WERI-Rb-1 (cell line): ENCODE measurements at regions not wholly inside any gene's neighbourhood (a gene's known extent, or its start where the extent isn't known, plus 50 kb on each side); places are given as distances from the start of the nearest gene placed in this dataset.

Source experiments
- DNase-seq: peaks from one replicate; pipeline ENCODE4 v3.0.0-alpha.2; 2020
- H3K27ac ChIP-seq: fragments of 250-450 bp; sonication (Bioruptor Pico); 2 replicates; pipeline ENCODE4 v1.5.1; 2020; ENCODE audit warnings: mild to moderate bottlenecking, moderate library complexity
- H3K27me3 ChIP-seq: fragments of 250-450 bp; sonication (Bioruptor Pico); 2 replicates; pipeline ENCODE4 v1.5.1; 2021; ENCODE audit warnings: mild to moderate bottlenecking, low read depth, moderate library complexity; ENCODE audit not compliant: insufficient read depth, severe bottlenecking
- H3K36me3 ChIP-seq: fragments of 250-450 bp; sonication (Bioruptor Pico); 2 replicates; pipeline ENCODE4 v1.5.1; 2020; ENCODE audit warnings: mild to moderate bottlenecking, moderate library complexity
- H3K4me3 ChIP-seq: 2 replicates; pipeline ENCODE4 v1.5.1; 2011; ENCODE audit warnings: low read depth, mild to moderate bottlenecking, control low read depth, low read length
- H3K9me3 ChIP-seq: fragments of 250-450 bp; sonication (Bioruptor Pico); 2 replicates; pipeline ENCODE4 v1.5.1; 2021; ENCODE audit warnings: mild to moderate bottlenecking, moderate library complexity; ENCODE audit not compliant: severe bottlenecking
- TF ChIP-seq, protein P1 (sequence below): IDR thresholded peaks from 2 replicates; pipeline ENCODE4 v1.5.1; 2011; ENCODE audit warnings: low read depth, mild to moderate bottlenecking, control low read depth, inconsistent platforms, low read length

DNA sequence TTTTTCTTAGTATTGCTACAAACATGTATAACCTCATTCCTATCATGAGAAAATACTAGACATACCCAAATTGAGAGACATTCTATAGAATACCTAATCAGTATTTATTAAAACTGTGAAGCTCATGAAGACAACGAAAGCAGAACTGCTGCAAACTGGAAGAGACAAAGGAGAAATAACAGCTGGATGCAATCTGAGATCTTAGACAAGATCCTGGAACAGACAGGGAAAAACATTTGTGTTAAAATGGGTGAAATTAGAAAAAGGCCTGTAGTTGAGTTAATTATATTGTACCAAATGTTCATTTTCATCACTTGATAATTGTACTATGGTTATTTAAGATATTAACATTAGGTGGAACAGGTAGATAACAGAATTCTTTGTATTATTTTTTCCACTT is 392.0 kb downstream of the PLPP3 start:
- Histone ChIP-seq H3K9me3 (no peaks in the 10 kb centered on the region), H3K4me3 (no peak overlapping the region), H3K27me3 (no peaks in the 10 kb centered on the region), H3K36me3 (no peaks in the 10 kb centered on the region), H3K27ac (no peak overlapping the region)
- no peak for DNase-seq
- TF ChIP-seq, protein P1, sequence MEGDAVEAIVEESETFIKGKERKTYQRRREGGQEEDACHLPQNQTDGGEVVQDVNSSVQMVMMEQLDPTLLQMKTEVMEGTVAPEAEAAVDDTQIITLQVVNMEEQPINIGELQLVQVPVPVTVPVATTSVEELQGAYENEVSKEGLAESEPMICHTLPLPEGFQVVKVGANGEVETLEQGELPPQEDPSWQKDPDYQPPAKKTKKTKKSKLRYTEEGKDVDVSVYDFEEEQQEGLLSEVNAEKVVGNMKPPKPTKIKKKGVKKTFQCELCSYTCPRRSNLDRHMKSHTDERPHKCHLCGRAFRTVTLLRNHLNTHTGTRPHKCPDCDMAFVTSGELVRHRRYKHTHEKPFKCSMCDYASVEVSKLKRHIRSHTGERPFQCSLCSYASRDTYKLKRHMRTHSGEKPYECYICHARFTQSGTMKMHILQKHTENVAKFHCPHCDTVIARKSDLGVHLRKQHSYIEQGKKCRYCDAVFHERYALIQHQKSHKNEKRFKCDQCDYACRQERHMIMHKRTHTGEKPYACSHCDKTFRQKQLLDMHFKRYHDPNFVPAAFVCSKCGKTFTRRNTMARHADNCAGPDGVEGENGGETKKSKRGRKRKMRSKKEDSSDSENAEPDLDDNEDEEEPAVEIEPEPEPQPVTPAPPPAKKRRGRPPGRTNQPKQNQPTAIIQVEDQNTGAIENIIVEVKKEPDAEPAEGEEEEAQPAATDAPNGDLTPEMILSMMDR = no peak

DNA sequence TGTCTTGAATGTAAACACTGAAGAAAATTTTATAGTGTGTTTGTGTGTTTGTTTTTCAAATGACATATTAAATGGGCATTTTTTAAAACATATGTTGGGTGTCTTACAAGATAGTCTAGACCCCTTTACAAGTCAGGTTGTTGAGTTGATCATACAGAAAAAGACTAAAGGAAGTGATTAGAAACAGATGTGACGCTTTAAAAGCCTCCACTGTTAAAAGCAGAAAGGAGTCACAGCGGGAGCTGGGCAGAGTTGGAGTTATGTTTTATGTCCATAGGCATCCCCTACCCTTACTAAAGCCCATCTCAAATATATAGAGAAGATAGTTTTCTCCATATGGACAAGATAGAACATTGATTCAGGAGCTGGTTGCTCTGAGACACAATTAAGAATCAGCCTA is 393.9 kb downstream of the PLPP3 start:
- TF ChIP-seq, protein P1 = no peak
- H3K36me3 ChIP-seq = no peaks in the 10 kb centered on the region
- H3K27me3 ChIP-seq = no peaks in the 10 kb centered on the region
- no peaks in the 10 kb centered on the region for H3K9me3 ChIP-seq
- no peak overlapping the region for H3K4me3 ChIP-seq
- no peak for DNase-seq
- no peak overlapping the region for H3K27ac ChIP-seq

DNA sequence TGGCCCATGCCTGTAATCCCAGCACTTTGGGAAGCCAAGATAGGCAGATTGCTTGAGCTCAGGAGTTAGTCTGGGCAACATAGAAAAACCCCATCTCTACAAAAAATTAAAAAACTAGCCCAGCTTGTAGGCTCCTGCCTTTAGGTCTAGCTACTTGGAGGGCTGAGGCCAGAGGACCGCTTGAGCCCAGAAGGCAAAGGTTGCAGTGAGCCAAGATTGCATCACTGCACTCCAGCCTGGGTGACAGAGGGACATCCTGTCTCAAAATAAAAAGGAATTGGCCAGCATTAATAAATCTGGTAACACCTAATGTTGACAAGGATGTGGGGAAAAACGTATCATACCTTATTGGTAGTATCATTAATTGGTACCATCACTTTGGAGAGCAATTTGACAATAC is 396.2 kb downstream of the PLPP3 start:
- Histone ChIP-seq H3K36me3 (no peaks in the 10 kb centered on the region), H3K4me3 (no peak overlapping the region), H3K9me3 (no peaks in the 10 kb centered on the region), H3K27ac (no peak overlapping the region), H3K27me3 (no peaks in the 10 kb centered on the region)
- DNase-seq = no peak
- TF ChIP-seq, protein P1 = no peak

DNA sequence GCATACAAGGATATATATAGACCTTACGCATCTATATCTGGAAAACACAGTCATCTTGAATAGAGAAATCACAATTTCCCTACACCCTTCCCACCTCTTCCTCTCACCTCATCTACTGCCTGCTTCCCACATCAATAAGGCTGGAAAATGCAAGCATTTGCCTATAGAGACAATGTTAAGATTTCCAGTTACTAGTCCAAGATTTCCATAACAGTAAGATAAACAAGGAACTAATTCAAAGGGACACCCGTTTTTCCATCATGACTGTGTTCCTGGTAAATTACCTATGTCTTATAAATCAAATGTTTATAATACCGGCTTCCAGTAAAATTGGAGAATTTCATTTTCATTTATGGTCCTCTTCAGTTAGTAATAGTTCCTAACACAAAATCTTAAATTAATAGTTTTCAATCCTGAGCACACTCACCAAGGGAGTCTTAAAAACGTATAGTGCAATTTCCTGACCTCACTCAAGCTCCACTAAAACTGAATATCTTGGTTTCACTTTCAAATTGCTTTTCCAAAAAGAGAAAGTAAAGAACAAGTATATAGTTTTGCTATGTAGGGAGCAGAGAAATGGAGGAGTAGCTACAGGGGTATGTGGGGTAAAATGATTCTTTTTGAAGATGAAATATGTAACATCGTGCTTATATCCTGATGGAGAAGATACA is 398.7 kb downstream of the PLPP3 start:
- TF ChIP-seq, protein P1 = no peak
- no peaks in the 10 kb centered on the region for H3K9me3 ChIP-seq
- no peaks in the 10 kb centered on the region for H3K36me3 ChIP-seq
- H3K27ac ChIP-seq = no peak overlapping the region
- H3K27me3 ChIP-seq = no peaks in the 10 kb centered on the region
- DNase-seq = no peak
- H3K4me3 ChIP-seq = no peak overlapping the region

DNA sequence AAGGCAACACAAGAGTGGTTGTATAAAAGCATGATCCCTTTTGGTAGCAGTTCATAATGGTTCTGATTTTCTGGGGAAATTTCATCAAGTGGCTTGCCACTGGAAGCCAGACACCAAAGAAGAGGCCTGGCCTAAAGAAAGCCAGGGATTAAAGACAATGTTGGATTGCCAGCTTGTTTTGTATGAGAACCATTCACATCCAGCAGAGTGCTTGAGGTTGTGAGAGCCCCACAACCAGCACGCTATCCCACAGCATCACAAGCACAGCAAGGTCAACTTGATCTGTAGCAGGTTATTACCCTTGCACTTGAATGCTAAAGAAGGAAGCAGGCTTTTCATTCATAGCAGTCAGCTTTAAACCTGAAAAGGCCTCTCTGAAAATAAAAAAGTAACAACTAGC is 399.8 kb downstream of the PLPP3 start:
- TF ChIP-seq, protein P1 = no peak
- Histone ChIP-seq H3K4me3 (no peak overlapping the region), H3K27ac (no peak overlapping the region), H3K27me3 (no peaks in the 10 kb centered on the region), H3K9me3 (no peaks in the 10 kb centered on the region), H3K36me3 (no peaks in the 10 kb centered on the region)
- DNase-seq = no peak

DNA sequence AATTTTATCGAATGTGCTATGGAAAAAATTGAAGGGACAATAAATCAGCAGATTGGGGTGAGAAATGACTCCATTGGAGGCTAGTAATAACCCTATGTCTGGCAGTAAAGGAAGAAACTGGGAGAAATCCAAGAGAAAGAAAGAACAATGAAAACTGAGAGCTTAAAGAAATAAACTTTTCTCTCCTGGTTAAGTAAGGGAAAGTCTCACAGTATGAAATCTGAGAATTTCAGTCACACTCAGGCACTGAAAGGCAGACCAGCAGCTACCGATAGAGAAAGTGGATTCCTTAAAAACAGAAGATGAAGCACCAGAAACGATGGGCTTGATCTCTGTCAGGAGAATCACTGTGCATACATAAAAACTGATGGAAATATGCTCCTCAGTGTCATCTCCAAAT is 404.2 kb downstream of the PLPP3 start:
- TF ChIP-seq, protein P1 = no peak
- DNase-seq = no peak
- no peak overlapping the region for H3K4me3 ChIP-seq
- no peaks in the 10 kb centered on the region for H3K27me3 ChIP-seq
- no peak overlapping the region for H3K27ac ChIP-seq
- no peaks in the 10 kb centered on the region for H3K36me3 ChIP-seq
- no peaks in the 10 kb centered on the region for H3K9me3 ChIP-seq
